ENCODE measurements at regions not wholly inside any gene's neighbourhood (a gene's known extent, or its start where the extent isn't known, plus 50 kb on each side); places are given as distances from the start of the nearest gene placed in this dataset.

DNA sequence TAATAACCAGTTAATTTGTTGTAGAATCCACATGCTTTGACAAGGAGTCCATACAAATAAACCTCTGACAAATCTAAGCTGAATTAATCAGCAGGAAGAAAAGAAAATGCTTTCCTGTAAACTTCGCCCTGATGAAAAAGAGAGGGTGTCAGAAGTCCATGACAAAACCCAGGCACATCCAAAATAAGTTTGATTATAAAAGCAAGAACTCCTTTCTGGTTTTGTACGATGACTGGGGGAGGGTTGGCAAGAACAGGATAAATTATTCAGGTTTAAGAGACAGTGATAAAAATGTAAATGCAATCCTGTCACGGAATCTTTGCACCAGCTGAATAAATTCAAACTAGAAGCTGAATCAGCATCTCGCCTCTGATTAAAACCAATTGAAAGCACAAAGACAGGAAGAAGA lies 469.2 kb upstream of the TNP1 start:
- ChIA-PET CTCF (no interaction called here), POLR2A (ENCODE audit: low non-redundant PET) (interaction anchor here (0.6 kb wide), 1 partner anchor 10 kb away, joined by 13 read pairs; no protein-coding TSS in a partner anchor)
- peak; percentile 89 for DNase-seq (ENCODE audit: low spot score)
- intact Hi-C loops (cut with micrococcal nuclease; ENCODE audit: unreplicated experiment): loop anchor here (5.0 kb wide), 3 partner anchors 38 to 637 kb away; no protein-coding TSS in a partner anchor
- BruUV-seq (replicated peaks): no TSS peak
- Histone ChIP-seq H3K4me3 (ENCODE audit: low read depth, low read length, poor library complexity, severe bottlenecking) (peak overlapping the region; percentile 3), H3K27ac (ENCODE audit: low read depth, low read length, poor library complexity, severe bottlenecking) (peak overlapping the region; percentile 91), H3K4me1 (ENCODE audit: insufficient read depth, low read length, poor library complexity, severe bottlenecking) (peaks cover 71% of the 10 kb centered on the region), H3K27me3 (replicated peaks; ENCODE audit: insufficient read depth, low read depth, low read length, poor library complexity) (no peaks in the 10 kb centered on the region), H3K36me3 (ENCODE audit: insufficient read depth, low read length, poor library complexity, severe bottlenecking) (peaks cover 14% of the 10 kb centered on the region), H3K9me3 (ENCODE audit: low read depth, low read length, poor library complexity, severe bottlenecking) (peaks cover 4% of the 10 kb centered on the region)
- no peak for TF ChIP-seq CTCF (conservative IDR thresholded peaks at IDR 0.05; ENCODE audit: low read depth, low read length)
- TF ChIP-seq EZH2 (IDR thresholded peaks at IDR 0.05; ENCODE audit: borderline replicate concordance, low read depth, low read length, poor library complexity, severe bottlenecking): no peak

DNA sequence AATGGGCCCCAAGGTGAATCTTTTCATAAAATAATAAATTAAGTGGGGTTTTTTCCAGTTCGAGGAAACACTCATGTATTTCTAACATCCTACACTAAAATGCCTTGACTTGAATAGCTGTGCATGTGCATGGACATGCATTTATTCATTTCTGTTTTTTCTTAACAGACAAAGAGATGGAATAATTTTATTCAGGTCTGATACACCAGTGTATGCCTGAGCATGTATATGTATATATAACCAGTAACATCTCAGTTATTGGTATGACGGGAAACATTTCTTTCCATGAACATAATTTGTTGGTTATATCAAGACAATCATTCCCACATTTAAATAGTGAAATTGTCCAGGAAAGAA lies 468.7 kb upstream of the TNP1 start:
- ChIA-PET CTCF (no interaction called here), POLR2A (ENCODE audit: low non-redundant PET) (no interaction called here)
- peaks cover 19% of the 10 kb centered on the region for H3K36me3 ChIP-seq (ENCODE audit: insufficient read depth, low read length, poor library complexity, severe bottlenecking)
- intact Hi-C loops (cut with micrococcal nuclease; ENCODE audit: unreplicated experiment): loop anchor here (5.0 kb wide), 3 partner anchors 39 to 636 kb away; no protein-coding TSS in a partner anchor
- H3K27ac ChIP-seq (ENCODE audit: low read depth, low read length, poor library complexity, severe bottlenecking): peak overlapping the region; percentile 91
- no TSS peak for BruUV-seq (replicated peaks)
- no peak for TF ChIP-seq EZH2 (IDR thresholded peaks at IDR 0.05; ENCODE audit: borderline replicate concordance, low read depth, low read length, poor library complexity, severe bottlenecking)
- TF ChIP-seq CTCF (conservative IDR thresholded peaks at IDR 0.05; ENCODE audit: low read depth, low read length): no peak
- no peaks in the 10 kb centered on the region for H3K27me3 ChIP-seq (replicated peaks; ENCODE audit: insufficient read depth, low read depth, low read length, poor library complexity)
- H3K9me3 ChIP-seq (ENCODE audit: low read depth, low read length, poor library complexity, severe bottlenecking): peaks cover 8% of the 10 kb centered on the region
- peak overlapping the region; percentile 3 for H3K4me3 ChIP-seq (ENCODE audit: low read depth, low read length, poor library complexity, severe bottlenecking)
- H3K4me1 ChIP-seq (ENCODE audit: insufficient read depth, low read length, poor library complexity, severe bottlenecking): peaks cover 71% of the 10 kb centered on the region
- DNase-seq (ENCODE audit: low spot score): peak; percentile 67

GRCh38 chr2:217327953-217328621 lies 468.2 kb upstream of the TNP1 start:
- Histone ChIP-seq H3K27me3 (replicated peaks; ENCODE audit: insufficient read depth, low read depth, low read length, poor library complexity) (no peaks in the 10 kb centered on the region), H3K36me3 (ENCODE audit: insufficient read depth, low read length, poor library complexity, severe bottlenecking) (peaks cover 19% of the 10 kb centered on the region), H3K4me1 (ENCODE audit: insufficient read depth, low read length, poor library complexity, severe bottlenecking) (peaks cover 71% of the 10 kb centered on the region), H3K27ac (ENCODE audit: low read depth, low read length, poor library complexity, severe bottlenecking) (peak overlapping the region; percentile 91), H3K9me3 (ENCODE audit: low read depth, low read length, poor library complexity, severe bottlenecking) (peaks cover 8% of the 10 kb centered on the region), H3K4me3 (ENCODE audit: low read depth, low read length, poor library complexity, severe bottlenecking) (peak overlapping the region; percentile 21)
- DNase-seq (ENCODE audit: low spot score): peak; percentile 71
- no peak for TF ChIP-seq EZH2 (IDR thresholded peaks at IDR 0.05; ENCODE audit: borderline replicate concordance, low read depth, low read length, poor library complexity, severe bottlenecking)
- no peak for TF ChIP-seq CTCF (conservative IDR thresholded peaks at IDR 0.05; ENCODE audit: low read depth, low read length)
- TSS peak; percentile 72 for BruUV-seq (replicated peaks)
- CTCF ChIA-PET: no interaction called here
- POLR2A ChIA-PET (ENCODE audit: low non-redundant PET): interaction anchor here (0.5 kb wide), 1 partner anchor 633 kb away, joined by 27 read pairs; the partner anchor contains the start of gene IGFBP5
- intact Hi-C loops (cut with micrococcal nuclease; ENCODE audit: unreplicated experiment): loop anchor here (5.0 kb wide), 3 partner anchors 39 to 636 kb away; no protein-coding TSS in a partner anchor
